HUDEP-2 (cell line): ENCODE measurements at regions not wholly inside any gene's neighbourhood (a gene's known extent, or its start where the extent isn't known, plus 50 kb on each side); places are given as distances from the start of the nearest gene placed in this dataset.
A peak's percentile ranks its signal among the peaks of the same experiment; 100 is the strongest.

ENCODE experiments used
- DNase-seq, 76 experiments: peaks; one replicate each; lab custom pipeline; 2025; ENCODE audit not compliant: unreplicated experiment in 76 of 76; lab: John Stamatoyannopoulos, UW

DNA sequence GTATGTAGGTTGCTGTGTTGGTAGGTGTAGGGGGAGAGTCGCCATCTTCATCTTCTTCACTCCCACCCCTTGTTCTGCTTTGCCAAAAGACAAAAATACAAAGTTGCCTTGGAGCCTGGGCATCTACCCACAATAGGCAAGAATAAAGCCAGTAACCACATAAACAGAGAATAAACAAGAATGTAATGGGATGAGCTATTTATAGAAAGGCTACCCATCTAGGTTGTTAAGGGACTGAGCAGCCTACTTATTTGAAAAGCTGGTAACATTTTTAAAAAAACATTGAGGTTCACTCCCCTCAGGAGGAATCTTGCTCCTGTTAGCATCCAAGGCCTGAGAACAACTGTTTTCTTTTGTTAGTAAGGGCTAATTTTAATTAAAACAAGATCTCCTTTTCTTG lies 301.4 kb upstream of the STXBP5 start:
- no peak for DNase-seq

DNA sequence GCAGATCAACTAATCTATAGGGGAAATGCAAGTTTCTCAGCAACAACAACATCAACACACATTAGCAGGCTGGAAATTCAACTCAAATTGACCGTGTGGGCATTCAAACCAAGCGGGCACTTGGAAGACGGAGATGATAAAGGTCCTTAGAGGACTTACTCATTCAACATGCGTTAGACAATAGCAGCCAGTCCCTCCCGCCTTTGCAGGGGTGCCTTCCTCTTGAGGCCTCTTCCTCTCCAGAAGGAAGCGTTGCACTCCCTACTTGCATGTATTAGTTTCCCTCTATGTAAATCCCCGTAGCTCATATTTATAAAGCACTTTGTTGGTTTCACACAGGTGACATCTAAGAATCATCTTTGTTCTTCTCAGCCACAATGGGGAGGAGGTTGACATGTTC lies 300.8 kb upstream of the STXBP5 start:
- DNase-seq, result no peak

GRCh38 chr6:146904596-146904995 lies 299.6 kb upstream of the STXBP5 start:
- DNase-seq, result no peak

GRCh38 chr6:146905181-146905704 lies 299.0 kb upstream of the STXBP5 start:
- DNase-seq, result no peak

DNA sequence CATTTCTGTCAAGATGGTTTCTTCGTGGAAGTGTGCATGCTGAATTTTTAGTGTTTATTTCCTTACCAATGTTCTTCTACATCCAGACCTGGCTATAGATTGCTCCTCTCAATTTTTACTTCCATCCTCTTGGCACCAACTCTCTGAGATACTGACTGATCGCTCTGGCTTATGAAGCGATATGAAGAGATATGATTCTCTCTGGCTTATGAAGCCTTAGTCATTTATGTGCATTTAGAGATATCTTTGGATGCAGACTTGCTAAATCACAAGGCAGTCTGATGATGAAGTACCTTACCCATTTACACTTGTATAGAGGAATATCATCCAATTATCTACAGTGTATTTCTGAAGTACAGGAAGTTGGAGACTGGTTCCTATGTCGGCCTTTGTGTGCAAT lies 295.4 kb upstream of the STXBP5 start:
- no peak for DNase-seq

- no peak for DNase-seq
These were observed 294.8 kb upstream of the STXBP5 start for GRCh38 chr6:146909376-146909775.

DNA sequence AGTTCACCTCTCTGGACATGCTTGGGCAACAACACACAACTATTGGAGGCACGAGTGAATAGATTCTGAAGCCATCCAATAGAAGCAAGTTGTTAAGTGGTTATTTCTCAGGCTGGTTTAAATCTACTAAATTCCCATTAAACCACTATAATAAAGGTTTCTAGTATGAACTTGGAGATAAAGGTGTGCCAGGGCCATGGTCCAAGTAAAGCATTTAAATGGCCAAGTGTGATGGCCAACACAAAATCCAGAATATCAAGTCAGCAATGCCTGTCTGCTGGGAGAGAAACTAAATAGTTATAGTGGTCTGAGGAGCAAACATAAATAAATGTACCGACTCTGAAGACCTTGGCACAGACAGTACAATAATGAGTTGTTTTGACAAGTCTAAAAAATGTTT lies 294.3 kb upstream of the STXBP5 start:
- no peak for DNase-seq

GRCh38 chr6:146910611-146911010 lies 293.6 kb upstream of the STXBP5 start:
- no peak for DNase-seq

- peak in 3 of 76 experiments; percentile 16 to 20 (median 18) for DNase-seq
These were observed 292.5 kb upstream of the STXBP5 start for GRCh38 chr6:146911635-146912215.

- peak in 1 of 76 experiments; percentile 10 for DNase-seq
These were observed 291.2 kb upstream of the STXBP5 start for GRCh38 chr6:146912730-146913685.

DNA sequence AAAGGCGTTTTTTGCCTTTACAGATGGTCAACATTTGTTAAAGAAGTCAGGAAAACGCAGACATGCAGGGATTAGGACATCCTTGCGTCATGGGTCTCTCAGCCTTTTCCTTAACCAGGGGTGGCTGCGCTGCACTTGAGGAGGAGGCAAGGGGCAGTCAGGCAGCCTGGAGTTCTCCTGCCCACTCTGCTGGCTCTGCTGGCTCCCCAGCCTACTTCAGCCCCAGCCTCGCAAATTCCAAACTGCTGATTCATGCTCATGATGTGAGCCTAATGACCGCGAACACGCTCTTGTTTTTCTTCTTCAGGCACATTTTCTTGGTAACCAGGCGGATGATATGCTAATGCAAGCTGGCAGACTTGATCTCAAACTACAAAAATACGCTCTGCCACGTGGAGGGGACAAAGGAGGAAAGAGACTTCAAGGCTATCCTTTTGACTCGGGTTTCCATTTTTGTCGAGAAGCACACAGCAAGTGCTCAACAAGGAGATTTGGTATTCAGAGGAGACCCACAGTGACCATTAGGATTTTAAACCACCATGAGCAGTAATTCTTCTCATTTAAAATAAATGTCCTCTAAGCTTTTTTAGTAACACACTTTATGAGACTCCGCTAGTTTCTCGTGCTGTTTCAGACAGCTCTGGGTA lies 290.3 kb upstream of the STXBP5 start:
- DNase-seq, result peak in 40 of 76 experiments; percentile 17 to 66 (median 32)

GRCh38 chr6:146914489-146915483 lies 289.4 kb upstream of the STXBP5 start:
- DNase-seq, result peak in 27 of 76 experiments; percentile 11 to 78 (median 41)

DNA sequence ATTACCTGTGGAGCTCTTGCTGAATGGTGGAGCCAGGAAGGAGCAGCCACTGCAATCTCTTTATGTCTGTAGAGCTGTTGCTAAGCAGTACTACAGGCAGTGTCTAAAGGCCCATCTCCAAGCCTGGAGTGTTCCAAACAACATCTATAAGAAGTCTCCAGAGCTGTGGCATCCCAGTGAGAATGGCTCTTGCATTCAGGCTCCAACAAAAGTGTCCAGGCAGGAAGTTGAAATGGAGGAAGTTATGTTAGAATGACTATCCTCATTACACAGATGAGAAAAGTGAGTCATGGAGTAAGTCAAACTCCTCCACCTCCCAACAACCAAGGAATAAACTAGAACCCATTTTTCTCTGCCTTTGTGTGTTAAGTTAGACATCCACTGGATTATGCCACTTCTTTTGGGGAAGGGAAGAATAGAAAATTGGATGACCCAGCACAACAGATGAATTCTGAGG lies 288.5 kb upstream of the STXBP5 start:
- DNase-seq, result no peak

GRCh38 chr6:146916435-146917025 lies 287.7 kb upstream of the STXBP5 start:
- DNase-seq, result no peak

GRCh38 chr6:146917182-146917581 lies 287.0 kb upstream of the STXBP5 start:
- no peak for DNase-seq

DNA sequence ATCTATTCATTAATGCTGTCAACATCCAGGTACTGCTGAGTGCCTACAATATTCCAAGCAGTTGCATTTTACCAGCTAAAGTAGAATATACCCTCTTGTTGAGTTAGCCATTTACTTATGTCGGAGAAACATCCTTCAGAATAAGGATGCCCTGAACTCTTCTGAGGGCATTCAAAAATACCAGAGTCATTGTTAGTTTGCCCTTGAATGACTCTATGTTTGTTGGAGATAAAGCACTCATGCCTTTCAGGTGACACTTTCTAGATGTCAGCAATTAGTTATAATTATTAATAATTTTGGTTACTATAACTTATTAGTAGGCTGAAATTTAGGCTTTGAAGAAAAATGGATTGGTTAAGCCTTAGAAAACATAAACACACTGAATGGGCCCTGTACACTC lies 286.2 kb upstream of the STXBP5 start:
- no peak for DNase-seq

DNA sequence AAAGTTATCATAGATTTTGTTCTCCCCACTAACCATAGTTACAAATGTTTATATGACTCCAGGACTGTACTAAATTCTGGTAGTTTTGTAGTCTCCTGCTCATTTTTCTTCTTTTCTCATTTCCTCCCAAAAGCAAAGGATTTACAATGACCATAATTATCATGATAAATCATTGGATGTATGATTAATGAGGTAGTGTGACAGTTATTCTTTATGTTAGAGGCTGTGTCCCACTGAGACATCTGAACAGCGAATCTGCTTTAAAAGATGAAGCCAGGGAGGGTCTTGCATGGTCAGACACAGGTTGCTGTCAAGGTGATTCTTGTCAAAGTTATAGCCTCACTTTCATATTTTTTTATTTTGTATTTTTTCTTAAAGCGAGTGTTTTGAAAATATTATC lies 285.2 kb upstream of the STXBP5 start:
- DNase-seq, result no peak

DNA sequence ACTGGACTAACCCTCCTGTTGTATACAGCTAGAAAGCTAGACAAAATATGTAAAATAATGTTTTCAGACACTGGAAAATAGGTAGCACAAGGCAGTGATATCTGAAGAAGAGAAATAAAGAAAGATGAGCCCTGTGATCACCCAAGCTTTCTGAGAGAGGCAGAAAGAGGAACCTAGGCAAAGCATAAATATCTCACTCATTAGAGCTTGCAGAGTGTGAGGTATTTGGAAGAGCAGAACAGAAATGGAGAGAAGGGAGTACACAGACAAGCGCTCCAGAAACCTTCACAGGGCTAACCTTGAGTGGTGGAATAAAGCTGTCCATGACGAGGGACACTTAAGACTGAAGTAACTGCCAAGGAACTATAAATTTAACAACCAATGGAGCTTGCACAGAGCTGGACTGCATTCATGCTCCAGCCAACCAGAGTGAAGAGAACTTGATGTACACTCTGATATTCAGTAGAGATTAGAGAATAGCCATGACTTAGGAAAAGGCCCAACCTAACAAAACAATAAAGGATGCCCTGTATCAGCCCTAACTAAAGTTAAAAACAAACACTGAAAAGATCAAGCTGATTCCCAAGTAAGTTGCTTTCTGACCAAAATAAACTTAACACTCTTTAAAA lies 280.9 kb upstream of the STXBP5 start:
- DNase-seq, result no peak

DNA sequence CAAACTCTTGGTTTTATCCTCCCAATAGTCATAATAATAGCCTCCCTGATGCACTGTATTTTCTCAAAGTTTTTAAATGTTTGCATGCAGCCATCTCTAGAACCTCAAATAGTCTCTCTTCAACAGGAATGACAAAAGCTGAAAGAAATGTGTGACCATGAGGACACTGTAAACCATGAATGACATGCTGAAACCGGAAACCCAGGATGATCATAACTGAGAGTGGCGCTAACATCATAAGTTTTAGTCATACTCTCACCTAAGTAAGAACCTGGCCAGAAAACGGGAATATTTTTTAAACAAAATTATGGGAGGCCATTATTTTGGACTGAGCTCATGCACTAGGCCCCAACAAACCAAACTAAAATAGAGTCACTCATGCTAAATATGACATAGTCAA lies 278.4 kb upstream of the STXBP5 start:
- DNase-seq, result no peak
